Muscle of arm (tissue), 1 donor: ENCODE measurements at regions not wholly inside any gene's neighbourhood (a gene's known extent, or its start where the extent isn't known, plus 50 kb on each side); places are given as distances from the start of the nearest gene placed in this dataset.
"Not testable (repeated sequence)": the region's sequence is repeated elsewhere in the genome, so short reads cannot be mapped to it uniquely, and the experiment has no call there.

ENCODE experiments used
- DNase-seq: peaks from one replicate; pipeline ENCODE4 v3.0.0-alpha.2; 2013

GRCh38 chr7:16089801-16090200, 331.5 kb downstream of the CRPPA start:
- DNase-seq, result no peak

GRCh38 chr7:16089191-16089590, 332.1 kb downstream of the CRPPA start:
- no peak for DNase-seq

DNA sequence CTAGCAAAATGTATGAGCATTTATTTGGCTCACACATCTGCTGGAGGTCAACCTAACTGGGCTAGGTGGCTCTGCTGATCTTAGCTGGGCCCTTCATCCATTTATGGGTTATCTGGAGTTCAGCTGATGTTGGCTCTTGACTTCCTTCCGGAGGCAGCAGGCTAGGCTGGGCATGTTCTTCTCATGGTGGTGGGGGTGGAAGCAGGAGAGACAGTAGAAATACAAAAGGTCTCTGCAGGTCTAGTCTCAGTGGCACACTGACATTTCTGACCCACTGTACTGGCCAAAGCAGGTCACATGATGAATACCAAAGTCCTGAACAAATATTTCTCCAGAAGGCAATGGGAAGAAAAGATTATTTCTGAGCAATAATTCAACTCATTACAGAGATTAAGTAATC, 334.6 kb downstream of the CRPPA start:
- DNase-seq, result no peak

GRCh38 chr7:16085780-16086179, 335.6 kb downstream of the CRPPA start:
- not testable (repeated sequence) for DNase-seq

- DNase-seq, result no peak
Observed at GRCh38 chr7:16084875-16085274, 336.5 kb downstream of the CRPPA start.

GRCh38 chr7:16084370-16084769, 337.0 kb downstream of the CRPPA start:
- no peak for DNase-seq

DNA sequence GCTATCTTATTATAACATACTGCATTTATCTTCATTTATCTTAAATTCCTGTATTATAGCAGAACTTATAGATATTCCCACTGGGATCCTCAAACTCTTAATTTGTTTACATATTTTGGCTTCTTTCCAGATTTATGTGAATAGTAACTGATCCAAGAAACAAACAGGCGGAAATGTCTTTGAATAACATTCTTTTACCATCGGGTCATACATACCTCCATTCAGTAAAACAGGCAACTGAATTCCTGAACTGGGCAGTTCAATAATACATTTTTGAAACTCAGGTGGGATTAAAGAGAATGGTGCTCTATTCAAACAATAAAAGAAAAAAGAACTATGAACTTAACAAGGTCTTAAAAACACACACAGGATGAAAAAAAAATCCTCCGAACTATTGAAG, 337.4 kb downstream of the CRPPA start:
- DNase-seq, result no peak

DNA sequence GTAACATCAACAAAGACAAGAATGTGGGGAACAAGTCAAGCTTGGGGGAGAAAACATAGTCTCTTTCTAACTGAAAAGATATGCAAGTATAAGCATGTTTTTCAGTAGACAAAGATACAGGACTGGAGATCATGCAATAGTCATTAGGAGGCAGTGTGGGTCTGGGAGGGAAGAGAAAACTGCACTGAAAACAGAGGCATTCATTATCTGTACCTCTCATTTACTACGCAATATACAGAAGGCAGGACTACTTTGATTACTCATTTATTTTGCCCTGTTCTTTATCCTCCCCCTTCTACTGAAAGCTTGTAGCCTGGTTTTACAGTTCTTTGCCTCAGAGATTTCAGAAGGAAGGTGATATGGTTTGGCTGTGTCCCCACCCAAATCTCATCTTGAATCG, 341.2 kb downstream of the CRPPA start:
- DNase-seq, result no peak

DNA sequence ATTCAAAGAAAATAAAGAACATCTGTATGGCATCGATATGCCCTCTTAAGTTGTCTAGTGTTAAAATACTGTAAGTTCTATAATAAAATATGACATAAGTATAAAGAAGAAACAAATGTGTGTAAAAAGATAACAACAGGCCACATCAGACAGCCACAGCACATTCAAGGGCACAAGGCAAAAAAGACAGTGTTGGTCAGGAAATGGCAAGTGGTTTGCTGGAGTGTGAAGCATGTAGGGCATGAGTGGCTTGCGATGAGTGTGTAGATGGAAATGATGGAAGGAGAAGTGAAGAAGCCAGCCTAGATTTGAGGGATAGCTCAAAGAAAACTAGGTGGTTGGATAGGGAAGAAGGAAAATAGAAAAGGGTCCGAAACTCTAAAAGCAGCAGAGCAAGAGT, 341.6 kb downstream of the CRPPA start:
- DNase-seq, result no peak

GRCh38 chr7:16078076-16078952, 343.0 kb downstream of the CRPPA start:
- peak; percentile 77 for DNase-seq

DNA sequence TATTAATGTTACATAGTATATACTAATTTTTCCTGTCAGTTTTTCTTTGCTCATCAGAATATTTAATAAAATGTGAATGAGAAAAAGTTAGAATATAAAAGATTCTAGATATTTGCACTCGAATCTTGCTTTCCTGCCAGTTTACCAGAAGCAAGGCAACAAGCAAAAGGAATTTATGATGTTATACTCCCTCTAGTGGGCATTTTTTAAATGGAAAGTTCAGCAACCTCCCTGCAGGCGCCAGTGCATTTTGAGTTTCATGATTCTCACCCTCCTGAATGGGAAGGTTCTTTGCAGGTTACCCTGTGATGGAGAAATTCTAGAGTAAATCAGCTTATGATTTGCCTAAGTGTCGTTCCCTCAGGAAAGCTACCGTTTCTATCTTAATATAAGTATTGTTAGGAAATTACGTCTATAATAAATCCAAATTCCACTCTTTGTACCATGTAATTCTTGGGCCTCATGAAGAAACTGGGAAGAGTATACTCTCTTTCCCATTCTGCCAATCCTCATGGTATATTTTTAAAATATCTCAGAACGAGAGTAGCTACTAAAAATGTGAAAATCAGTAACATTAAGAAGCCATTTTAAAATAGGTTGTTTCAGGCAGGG, 350.0 kb downstream of the CRPPA start:
- DNase-seq, result peak; percentile 85

DNA sequence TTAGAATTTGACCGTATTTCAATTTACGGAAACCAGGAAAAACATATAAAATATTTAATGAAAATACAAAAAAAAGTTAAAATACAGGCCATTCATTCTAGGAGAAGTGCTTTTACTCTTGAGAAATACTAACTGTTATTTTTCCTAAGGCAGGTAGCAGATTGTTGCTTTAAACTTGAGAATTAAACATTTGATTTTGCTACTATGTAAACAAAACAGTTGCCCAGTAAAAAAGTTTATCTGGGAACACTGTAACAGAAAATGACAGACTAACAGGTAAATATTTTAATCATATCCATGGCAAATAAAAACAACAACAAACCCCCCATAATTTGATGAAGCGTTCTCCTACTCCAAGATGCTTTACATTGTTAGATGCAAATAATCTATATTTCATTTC, 350.5 kb downstream of the CRPPA start:
- DNase-seq, result peak; percentile 12

- DNase-seq, result peak; percentile 45
Observed at GRCh38 chr7:16069998-16070397, 351.3 kb downstream of the CRPPA start.

DNA sequence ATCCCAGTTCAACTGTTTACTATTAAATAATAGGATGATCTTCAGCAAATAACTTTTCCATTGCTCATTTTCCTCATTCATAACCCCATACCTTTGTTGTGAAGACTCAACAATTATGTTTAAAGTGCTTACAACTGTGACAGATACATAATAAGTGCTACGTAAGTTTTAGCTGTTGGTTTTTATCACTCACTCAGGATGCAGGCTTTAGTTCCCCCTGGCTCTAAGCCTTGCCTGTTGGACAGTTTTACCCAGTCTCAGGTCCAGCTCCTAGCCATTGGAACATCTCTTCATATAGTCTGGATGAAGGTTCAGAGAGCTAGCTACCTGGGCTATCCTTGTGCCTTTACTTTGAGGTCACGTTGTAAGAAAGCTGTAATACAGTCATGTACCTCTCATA, 353.2 kb downstream of the CRPPA start:
- DNase-seq, result peak; percentile 25

- peak; percentile 31 for DNase-seq
Observed at GRCh38 chr7:16067711-16068110, 353.6 kb downstream of the CRPPA start.

- DNase-seq, result peak; percentile 56
Observed at GRCh38 chr7:16066805-16067459, 354.4 kb downstream of the CRPPA start.

DNA sequence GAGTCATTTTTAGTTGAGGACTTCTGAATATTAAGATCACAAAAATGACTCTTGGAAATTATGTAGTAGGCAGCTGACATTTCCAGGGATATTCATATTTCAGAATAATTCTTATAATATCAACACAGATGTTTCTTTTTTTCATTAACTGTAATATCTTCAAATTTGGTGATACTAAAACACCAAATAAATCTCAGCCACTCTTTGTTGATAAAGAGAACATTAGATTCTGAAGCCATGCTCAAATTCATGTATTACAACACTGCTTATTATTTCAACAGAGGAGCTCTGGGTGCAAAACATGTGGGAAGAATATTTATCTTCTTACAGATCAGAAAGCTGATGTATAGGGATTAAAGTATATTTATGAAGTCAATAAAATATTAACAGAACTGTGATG, 355.4 kb downstream of the CRPPA start:
- DNase-seq, result peak; percentile 15

GRCh38 chr7:16063716-16064675, 357.3 kb downstream of the CRPPA start:
- peak; percentile 71 for DNase-seq

GRCh38 chr7:16063221-16063620, 358.1 kb downstream of the CRPPA start:
- DNase-seq, result peak; percentile 48

- peak; percentile 64 for DNase-seq
Observed at GRCh38 chr7:16062269-16062668, 359.1 kb downstream of the CRPPA start.

DNA sequence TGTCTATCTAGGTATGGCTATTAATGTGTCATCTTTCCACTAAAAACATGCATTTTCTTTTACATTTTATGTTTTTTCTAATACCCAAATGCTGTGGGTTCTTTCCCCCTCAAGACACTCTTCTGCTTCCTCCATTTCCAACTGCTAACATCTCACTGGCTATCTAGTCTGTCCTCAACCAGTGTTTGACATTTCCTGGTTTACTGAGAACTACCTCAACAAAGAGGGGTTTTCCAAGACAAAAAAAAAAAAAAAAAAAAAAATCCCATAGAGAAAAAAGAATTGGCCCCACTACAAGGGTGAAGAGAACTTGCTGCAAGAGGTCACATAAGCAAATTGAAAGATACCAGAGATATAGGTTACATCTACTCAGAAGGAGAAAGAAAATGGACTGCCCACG, 359.7 kb downstream of the CRPPA start:
- no peak for DNase-seq

- no peak for DNase-seq
Observed at GRCh38 chr7:16061011-16061410, 360.3 kb downstream of the CRPPA start.
